Astrocyte of the cerebellum (primary cell): ENCODE measurements at regions not wholly inside any gene's neighbourhood (a gene's known extent, or its start where the extent isn't known, plus 50 kb on each side); places are given as distances from the start of the nearest gene placed in this dataset.
A peak's percentile ranks its signal among the peaks of the same experiment; 100 is the strongest.

ENCODE experiments used
- DNase-seq: peaks from one replicate; pipeline ENCODE4 v3.0.0-alpha.2; 2011; ENCODE audit warnings: low read depth
- H3K4me3 ChIP-seq: 2 replicates; pipeline ENCODE4 v1.5.1; 2011; ENCODE audit warnings: mild to moderate bottlenecking, low read depth, low read length, moderate library complexity
- in situ Hi-C: cut with HindIII; loops from 2 replicates; pipeline ENCODE4 v1.10.0; 2017; ENCODE audit warnings: low sequenced_read_pairs
- TF ChIP-seq, protein P1 (sequence below): IDR thresholded peaks from 2 replicates; pipeline ENCODE4 v1.5.1; 2012; ENCODE audit warnings: low read length, low read depth, moderate library complexity, mild to moderate bottlenecking; ENCODE audit errors: missing control alignments

DNA sequence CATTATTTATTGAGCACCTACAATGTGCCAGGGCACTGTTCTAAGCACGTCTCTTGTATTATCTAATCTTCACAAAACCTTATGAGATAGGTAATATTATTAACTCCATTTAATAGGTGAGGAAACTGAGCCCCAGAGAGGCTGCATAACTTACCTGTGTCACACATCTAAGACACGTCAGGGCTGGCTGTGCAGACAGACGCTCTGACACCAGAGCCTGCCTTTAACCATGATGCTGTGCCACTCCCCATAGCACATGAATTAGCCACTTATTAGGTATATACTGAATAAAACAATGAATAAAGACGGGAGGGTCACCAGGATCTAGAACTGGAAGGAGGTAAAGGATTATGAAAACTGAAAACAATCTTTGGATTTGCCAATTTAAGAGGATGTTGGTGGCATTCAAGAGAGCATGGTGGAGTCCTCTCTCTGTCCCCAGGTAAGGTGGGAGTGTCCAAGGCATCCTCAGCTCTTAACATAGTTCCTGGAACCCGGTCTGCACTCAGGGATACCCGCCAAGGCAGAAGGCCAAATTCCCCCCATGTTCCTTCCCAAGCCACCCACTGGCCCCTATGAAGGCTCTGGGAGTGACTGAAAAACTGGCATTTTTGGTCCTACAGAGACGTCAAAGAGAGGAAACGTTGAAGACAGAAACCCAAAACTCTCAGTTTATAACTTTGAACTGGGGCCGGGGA, 479.7 kb downstream of the FOXO1 start:
- H3K4me3 ChIP-seq: no peak overlapping the region
- TF ChIP-seq, protein P1, sequence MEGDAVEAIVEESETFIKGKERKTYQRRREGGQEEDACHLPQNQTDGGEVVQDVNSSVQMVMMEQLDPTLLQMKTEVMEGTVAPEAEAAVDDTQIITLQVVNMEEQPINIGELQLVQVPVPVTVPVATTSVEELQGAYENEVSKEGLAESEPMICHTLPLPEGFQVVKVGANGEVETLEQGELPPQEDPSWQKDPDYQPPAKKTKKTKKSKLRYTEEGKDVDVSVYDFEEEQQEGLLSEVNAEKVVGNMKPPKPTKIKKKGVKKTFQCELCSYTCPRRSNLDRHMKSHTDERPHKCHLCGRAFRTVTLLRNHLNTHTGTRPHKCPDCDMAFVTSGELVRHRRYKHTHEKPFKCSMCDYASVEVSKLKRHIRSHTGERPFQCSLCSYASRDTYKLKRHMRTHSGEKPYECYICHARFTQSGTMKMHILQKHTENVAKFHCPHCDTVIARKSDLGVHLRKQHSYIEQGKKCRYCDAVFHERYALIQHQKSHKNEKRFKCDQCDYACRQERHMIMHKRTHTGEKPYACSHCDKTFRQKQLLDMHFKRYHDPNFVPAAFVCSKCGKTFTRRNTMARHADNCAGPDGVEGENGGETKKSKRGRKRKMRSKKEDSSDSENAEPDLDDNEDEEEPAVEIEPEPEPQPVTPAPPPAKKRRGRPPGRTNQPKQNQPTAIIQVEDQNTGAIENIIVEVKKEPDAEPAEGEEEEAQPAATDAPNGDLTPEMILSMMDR: no peak
- in situ Hi-C loops: no loop called here
- no peak for DNase-seq

DNA sequence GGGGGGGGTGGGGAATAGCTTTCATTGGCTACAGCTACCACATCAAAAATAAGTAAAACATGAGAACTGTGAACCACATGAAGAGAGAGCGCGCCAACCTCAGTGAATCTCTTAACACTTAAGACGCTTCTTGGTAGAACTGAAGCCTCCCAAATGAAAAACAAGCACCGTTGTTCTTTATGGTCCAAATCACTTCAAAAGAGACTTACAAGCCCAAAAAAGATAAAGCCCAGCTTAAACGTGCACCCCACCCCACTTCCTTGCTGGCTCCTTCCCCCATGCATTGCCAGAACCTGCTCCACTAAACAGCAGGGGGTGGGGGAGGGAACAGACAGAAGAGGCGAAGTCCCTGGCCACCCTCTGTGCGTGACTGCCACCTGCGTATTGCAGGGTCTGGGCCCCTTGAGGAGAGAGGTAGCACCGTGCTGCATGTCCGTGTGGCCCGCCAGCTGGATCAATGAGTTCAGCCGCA, 479.1 kb downstream of the FOXO1 start:
- H3K4me3 ChIP-seq: no peak overlapping the region
- no peak for DNase-seq
- in situ Hi-C loops: no loop called here
- TF ChIP-seq, protein P1: no peak

DNA sequence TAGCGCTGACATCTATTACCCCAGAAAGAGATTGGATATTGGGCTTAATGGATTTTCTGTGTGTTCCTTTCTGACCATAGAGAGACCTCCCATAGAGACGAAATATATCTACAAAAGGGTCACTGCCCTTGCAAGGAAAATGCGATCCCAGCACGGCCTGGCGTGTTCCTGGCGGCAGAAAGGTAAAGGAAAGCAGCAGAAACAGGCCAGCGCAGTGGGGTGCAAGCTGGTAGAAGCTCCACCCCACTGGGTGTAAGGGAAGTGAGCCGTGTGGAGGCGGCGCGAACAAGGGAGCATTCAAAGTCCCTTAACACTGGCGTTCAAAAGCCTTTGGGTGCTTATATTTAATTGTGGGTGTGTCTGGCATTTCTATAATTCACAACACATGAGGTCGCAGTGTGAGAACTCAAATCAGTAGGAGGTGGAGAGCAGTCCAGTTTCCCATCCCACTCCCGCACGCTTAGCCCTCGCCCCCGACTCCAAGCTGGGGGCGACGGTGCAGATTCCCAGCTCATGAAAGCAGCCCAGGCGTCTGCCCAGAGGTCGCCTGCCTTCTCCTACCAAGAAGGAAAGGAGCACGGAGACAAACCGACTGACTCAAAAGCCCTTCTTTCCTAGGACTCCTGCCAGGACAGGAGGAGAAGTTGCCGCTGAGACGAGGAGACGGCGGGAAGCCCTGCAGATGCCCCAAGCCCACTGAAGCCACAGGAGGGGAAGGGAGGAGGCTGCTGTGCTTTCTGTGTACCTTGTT, 478.4 kb downstream of the FOXO1 start:
- in situ Hi-C loops: no loop called here
- DNase-seq: no peak
- TF ChIP-seq, protein P1: no peak

DNA sequence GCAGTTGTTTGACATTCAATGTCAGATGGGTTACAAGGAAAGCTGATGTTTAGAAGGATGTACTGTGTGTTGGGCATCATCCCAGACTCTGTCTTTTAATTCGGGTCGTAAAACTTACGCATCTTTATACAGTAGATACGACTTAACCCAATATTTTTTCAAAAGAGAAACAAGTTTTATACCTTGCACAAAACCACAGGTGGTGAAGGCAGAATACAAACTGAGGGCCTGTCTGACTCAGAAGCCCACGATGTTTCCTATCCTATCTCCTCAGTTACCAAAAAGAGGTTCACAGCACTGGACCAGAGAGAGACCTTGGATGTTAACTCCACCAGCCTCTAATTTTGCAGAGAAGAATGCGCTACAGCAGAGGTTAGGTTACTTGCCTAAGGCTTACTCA, 477.0 kb downstream of the FOXO1 start:
- no peak overlapping the region for H3K4me3 ChIP-seq
- DNase-seq: no peak
- TF ChIP-seq, protein P1: no peak
- in situ Hi-C loops: no loop called here

More for the DNA sequence above, 478.4 kb downstream of the FOXO1 start:
- no peak overlapping the region for H3K4me3 ChIP-seq

DNA sequence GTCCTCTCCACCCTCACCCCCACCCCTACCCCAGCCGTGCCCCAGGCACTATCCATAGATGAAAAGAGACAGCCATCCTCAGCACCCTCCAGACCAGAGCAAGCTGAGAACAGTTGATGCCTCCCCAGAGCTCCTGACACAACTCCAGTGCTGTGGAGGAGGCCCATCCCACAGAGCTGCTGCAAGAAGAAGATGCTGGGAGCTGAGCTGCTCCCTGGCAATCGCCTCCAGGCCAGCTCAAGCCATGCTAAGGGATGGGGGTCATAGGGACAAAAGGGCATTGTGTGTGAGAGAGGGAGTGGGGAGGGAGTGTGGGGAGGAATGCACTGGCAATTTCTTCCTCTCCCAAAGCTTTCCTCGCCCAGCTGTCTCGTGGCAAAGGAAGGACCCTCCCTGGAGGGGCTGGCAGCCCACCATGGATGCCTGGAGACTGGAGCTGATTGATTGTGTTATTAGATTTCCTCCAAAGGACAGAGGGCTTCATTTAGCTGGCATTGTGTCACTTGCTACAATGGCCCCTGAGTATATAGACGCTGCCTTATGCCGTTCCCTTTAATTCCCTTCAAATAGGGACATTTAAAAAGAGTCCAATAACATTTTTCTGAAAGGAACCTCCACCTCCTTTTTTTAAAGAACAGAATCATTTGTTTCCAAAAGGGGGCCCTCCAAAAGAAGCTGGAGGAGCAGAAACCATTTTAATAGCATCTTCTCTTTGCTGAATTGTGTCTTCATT, 476.4 kb downstream of the FOXO1 start:
- DNase-seq: no peak
- TF ChIP-seq, protein P1: no peak
- in situ Hi-C loops: no loop called here
- H3K4me3 ChIP-seq: no peak overlapping the region

DNA sequence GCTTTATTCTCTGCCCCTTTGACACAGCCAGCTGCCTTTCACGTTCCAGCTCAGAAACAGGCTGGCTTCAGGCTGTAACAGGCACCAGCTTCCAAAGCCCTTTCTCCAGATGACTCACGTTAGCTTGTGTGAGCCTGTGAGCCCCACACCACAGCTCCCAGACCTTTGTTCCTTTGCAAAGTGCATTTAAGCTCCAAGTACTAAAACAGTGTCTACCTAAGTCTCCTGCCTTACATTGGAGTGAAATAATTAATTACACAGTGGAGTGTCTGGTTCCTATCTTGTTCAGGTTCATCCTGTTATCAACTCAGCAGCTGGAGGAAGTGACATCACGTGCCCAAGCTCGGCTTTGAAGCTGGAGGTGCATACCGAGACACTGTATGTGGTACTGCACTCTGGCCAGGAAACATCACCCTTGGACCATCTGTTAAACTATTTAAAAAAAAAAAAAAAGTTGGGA, 475.8 kb downstream of the FOXO1 start:
- TF ChIP-seq, protein P1: no peak
- DNase-seq: peak; percentile 41
- in situ Hi-C loops: no loop called here
- no peak overlapping the region for H3K4me3 ChIP-seq
